ENCODE measurements at regions not wholly inside any gene's neighbourhood (a gene's known extent, or its start where the extent isn't known, plus 50 kb on each side); places are given as distances from the start of the nearest gene placed in this dataset.

DNA sequence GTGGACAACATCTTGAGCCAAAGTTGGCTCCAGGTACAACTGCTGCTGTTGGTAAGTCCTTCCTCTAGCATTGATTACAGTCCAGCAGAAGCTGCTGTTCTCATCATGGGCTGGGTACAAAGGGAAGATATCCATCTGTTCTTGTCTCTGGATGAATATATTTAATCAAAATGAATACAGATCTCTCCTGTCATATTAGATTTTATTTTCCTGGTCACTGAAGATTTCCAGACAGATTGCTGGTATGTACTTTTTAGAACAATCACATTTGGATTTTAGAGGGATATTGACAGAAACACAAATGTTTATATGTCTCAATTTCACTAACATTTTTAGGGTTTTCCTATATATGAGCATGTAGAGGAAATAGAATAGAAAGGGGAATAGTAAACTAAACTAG is 155.4 kb upstream of the FHL2 start:
- TF ChIP-seq, protein P1, sequence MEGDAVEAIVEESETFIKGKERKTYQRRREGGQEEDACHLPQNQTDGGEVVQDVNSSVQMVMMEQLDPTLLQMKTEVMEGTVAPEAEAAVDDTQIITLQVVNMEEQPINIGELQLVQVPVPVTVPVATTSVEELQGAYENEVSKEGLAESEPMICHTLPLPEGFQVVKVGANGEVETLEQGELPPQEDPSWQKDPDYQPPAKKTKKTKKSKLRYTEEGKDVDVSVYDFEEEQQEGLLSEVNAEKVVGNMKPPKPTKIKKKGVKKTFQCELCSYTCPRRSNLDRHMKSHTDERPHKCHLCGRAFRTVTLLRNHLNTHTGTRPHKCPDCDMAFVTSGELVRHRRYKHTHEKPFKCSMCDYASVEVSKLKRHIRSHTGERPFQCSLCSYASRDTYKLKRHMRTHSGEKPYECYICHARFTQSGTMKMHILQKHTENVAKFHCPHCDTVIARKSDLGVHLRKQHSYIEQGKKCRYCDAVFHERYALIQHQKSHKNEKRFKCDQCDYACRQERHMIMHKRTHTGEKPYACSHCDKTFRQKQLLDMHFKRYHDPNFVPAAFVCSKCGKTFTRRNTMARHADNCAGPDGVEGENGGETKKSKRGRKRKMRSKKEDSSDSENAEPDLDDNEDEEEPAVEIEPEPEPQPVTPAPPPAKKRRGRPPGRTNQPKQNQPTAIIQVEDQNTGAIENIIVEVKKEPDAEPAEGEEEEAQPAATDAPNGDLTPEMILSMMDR (IDR thresholded peaks at IDR 0.05; ENCODE audit: borderline replicate concordance, control extremely low read depth, extremely low read depth, insufficient read depth, missing control alignments), result no peak
- DNase-seq (ENCODE audit: low spot score), result no peak
- in situ Hi-C loops (cut with MboI; ENCODE audit: low sequenced_read_pairs, unreplicated experiment), result no loop called here

- in situ Hi-C loops (cut with MboI; ENCODE audit: low sequenced_read_pairs, unreplicated experiment), result no loop called here
These were observed 154.8 kb upstream of the FHL2 start for GRCh38 chr2:105553538-105554196.

DNA sequence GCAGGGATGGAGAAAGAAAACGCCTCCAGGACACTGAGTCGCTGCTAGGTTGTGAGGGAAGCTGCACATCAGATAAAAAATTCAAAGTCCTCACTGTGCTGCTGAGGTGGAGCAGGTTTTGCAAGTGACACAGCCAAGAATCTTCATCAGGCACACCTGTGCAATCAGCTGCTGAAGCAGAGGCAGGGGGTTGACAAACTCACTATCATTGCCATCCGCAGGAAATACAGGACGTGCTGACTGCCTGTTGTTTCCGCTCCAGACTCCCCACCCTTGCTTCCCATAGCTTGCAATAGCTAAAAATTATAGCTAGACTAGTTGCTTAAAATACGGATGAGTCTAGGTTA is 147.8 kb upstream of the FHL2 start:
- DNase-seq (ENCODE audit: low spot score), result no peak
- TF ChIP-seq, protein P1 (IDR thresholded peaks at IDR 0.05; ENCODE audit: borderline replicate concordance, control extremely low read depth, extremely low read depth, insufficient read depth, missing control alignments), result no peak
- in situ Hi-C loops (cut with MboI; ENCODE audit: low sequenced_read_pairs, unreplicated experiment), result no loop called here

More at GRCh38 chr2:105553538-105554196, 154.8 kb upstream of the FHL2 start:
- DNase-seq (ENCODE audit: low spot score), result no peak
- TF ChIP-seq, protein P1 (IDR thresholded peaks at IDR 0.05; ENCODE audit: borderline replicate concordance, control extremely low read depth, extremely low read depth, insufficient read depth, missing control alignments), result no peak

- peak; percentile 73 for DNase-seq (ENCODE audit: low spot score)
- in situ Hi-C loops (cut with MboI; ENCODE audit: low sequenced_read_pairs, unreplicated experiment), result no loop called here
- TF ChIP-seq, protein P1 (IDR thresholded peaks at IDR 0.05; ENCODE audit: borderline replicate concordance, control extremely low read depth, extremely low read depth, insufficient read depth, missing control alignments), result peak; percentile 81
These were observed 147.1 kb upstream of the FHL2 start for GRCh38 chr2:105545730-105546627.

DNA sequence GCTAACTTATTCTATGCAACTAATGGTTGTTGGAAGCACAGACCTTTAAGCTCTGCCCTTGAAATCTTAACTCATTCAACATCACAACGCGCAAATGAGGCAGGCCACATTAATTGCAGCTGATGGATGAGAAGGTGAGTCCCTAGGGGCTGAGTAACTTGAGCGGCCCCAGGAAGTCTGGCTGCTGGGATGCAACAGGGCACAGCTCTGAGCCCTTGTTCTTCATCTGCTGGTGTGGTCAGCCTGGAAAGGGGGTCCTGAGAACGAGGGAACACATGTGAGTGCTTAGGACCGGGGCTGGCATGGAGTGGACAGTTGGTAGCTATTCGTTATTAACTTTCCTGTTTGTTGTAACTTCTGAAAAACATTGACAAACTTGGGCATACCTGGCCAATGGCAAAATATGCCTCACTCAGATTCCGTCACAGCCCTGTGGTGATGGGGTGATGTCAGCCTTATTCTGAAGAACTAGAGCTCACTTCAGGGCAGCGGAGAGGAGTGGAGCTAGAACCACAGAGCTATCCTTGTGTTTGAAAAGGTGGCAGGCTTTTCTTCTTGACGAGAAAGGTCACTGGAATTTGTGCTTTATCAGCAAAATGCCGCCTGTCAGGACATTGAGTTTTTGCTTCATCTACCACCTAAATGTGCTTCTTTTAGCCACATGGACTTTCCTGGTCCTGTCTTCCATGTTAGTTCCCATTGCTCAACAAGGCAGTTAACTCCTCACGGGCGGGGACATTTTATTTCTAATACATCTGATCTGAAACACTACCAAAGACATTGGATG is 145.9 kb upstream of the FHL2 start:
- TF ChIP-seq, protein P1 (IDR thresholded peaks at IDR 0.05; ENCODE audit: borderline replicate concordance, control extremely low read depth, extremely low read depth, insufficient read depth, missing control alignments), result no peak
- in situ Hi-C loops (cut with MboI; ENCODE audit: low sequenced_read_pairs, unreplicated experiment), result no loop called here
- no peak for DNase-seq (ENCODE audit: low spot score)

All from GM13976 (cell line).